Pancreas (tissue), 10 donors: ENCODE measurements at regions not wholly inside any gene's neighbourhood (a gene's known extent, or its start where the extent isn't known, plus 50 kb on each side); places are given as distances from the start of the nearest gene placed in this dataset.

Source experiments
- ATAC-seq, 4 donors: fragments of 200-7000 bp; cut with Tn5 transposase; one replicate each; pipeline versions ENCODE4 v1.8.0 to v1.9.1; 2020; ENCODE audit warnings: mild to moderate bottlenecking in 4 of 4, moderate library complexity in 4 of 4
- DNase-seq, 6 donors: peaks; one replicate each; pipeline ENCODE4 v3.0.0-alpha.2; 2020
- FAIRE-seq: peaks from 2 replicates; lab custom pipeline; 2012; peaks lifted over from hg19 to GRCh38; lab: Jason Lieb, UNC
- H3K27ac ChIP-seq, 4 donors: fragments of 200-600 bp; sonication (generic); 1 replicate in 3 of 4; 2 replicates in 1 of 4; pipeline versions ENCODE4 v1.5.0 to v1.8.0; 2020
- H3K27me3 ChIP-seq, 4 donors: fragments of 200-600 bp; one replicate each; pipeline ENCODE4 v1.8.0; 2021
- H3K36me3 ChIP-seq, 3 donors: fragments of 200-600 bp; sonication (generic) in 1 of 3; one replicate each; pipeline versions ENCODE4 v1.5.0 to v1.8.0; 2020 to 2021
- H3K4me1 ChIP-seq, 3 donors: fragments of 200-600 bp; one replicate each; pipeline ENCODE4 v1.8.0; 2021
- H3K4me3 ChIP-seq, 4 donors: fragments of 200-600 bp; sonication (generic) in 2 of 4; one replicate each; pipeline versions ENCODE4 v1.5.0 to v1.8.0; 2020 to 2021
- H3K9me3 ChIP-seq, 4 donors: fragments of 200-600 bp; one replicate each; pipeline ENCODE4 v1.8.0; 2021
- WGBS, 2 donors: extraction: QIAGEN DNeasy Blood & Tissue Kit; methylation state at CpG; one replicate each; pipeline ENCODE4 v1.1.7; 2013; 5-methylcytosine and 5-hydroxymethylcytosine counted together
- intact Hi-C, 3 donors: fragments of 100-400 bp; cut with DNase I; formaldehyde crosslinking; loops; one replicate each; pipeline versions ENCODE4 v1.11.1 to v1.14.2; 2022
- TF ChIP-seq, protein P1 (sequence below), 4 donors: fragments of 200-600 bp; sonication (generic) in 3 of 4; IDR thresholded peaks; one replicate each; pipeline versions ENCODE4 v1.5.0 to v1.8.0; 2021; ENCODE audit warnings: antibody characterized with exemption in 4 of 4
- donor health status: healthy with polysubstance abuse.
- donor health status: DM: no; HTN: no; CAD: no; lungs with moderate emphysema.
- donor health status: DM: no; HTN: no; CAD: no.
- donor health status: control.
- donor health status: control.
- donor health status: Bipolar disorder and iron deficiency.
- donor health status: DM: yes; HTN: yes; CAD: no.
- donor health status: DM: no; HTN: no; CAD: no.
- donor health status: DM: no; HTN: no; CAD: no.
- donor health status: DM: yes; HTN: yes; CAD: no.

DNA sequence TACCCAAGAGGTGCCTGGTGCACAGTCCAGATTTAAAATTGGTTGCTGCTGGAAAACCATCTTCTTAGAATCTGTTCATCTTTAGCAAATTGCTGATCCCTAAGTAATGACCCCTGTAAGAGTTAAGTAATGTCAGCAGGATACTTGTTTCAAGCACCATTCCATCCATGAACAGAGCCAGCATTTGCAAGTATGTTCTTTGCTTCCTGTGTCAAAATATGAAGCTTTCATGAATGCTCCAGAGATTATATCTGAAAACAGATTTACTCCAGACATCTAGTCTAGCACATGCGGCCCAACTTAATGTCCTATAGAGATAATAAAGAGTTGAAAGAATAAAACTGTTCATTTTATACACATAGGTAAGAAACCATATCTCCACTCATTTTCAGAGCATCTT lies 98.7 kb upstream of the ZNF438 start:
- FAIRE-seq (no peak), ATAC-seq (no peak), DNase-seq (no peak)
- WGBS, 2 donors, result 59 to 69% methylated on average over 1 of the region's 1 CpG
- Histone ChIP-seq H3K27me3 (no peaks in the 10 kb centered on the region), H3K36me3 (no peaks in the 10 kb centered on the region), H3K9me3 (no peaks in the 10 kb centered on the region), H3K4me1 (peaks cover 0 to 5% (median 0%) of the 10 kb centered on the region in 3 donors), H3K27ac (no peak overlapping the region), H3K4me3 (no peak overlapping the region)
- TF ChIP-seq, protein P1, sequence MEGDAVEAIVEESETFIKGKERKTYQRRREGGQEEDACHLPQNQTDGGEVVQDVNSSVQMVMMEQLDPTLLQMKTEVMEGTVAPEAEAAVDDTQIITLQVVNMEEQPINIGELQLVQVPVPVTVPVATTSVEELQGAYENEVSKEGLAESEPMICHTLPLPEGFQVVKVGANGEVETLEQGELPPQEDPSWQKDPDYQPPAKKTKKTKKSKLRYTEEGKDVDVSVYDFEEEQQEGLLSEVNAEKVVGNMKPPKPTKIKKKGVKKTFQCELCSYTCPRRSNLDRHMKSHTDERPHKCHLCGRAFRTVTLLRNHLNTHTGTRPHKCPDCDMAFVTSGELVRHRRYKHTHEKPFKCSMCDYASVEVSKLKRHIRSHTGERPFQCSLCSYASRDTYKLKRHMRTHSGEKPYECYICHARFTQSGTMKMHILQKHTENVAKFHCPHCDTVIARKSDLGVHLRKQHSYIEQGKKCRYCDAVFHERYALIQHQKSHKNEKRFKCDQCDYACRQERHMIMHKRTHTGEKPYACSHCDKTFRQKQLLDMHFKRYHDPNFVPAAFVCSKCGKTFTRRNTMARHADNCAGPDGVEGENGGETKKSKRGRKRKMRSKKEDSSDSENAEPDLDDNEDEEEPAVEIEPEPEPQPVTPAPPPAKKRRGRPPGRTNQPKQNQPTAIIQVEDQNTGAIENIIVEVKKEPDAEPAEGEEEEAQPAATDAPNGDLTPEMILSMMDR (IDR thresholded peaks at IDR 0.05), result no peak
- intact Hi-C loops, result no loop called here

DNA sequence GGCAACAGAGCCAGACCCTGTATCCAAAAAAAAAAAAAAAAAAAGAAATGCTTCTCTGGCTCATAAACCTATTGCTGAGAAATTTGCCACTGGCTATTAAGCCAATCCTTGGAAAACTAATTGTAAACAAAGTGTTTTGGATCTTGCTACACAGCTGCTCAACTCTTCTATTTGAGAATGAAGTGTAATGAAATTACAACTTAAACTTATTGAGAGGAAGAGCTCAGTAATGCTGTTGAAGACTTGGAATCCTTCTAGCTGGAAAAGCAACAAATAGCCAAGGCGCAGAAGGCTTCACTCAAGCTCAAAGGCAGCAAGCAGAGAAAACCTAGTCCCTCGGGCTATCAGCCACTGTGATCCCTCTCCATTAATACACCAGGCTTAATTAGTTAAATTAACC lies 99.6 kb upstream of the ZNF438 start:
- no peaks in the 10 kb centered on the region for H3K27me3 ChIP-seq
- peaks cover 0 to 5% (median 0%) of the 10 kb centered on the region in 3 donors for H3K4me1 ChIP-seq
- no peaks in the 10 kb centered on the region for H3K36me3 ChIP-seq
- no peak overlapping the region for H3K4me3 ChIP-seq
- FAIRE-seq, result no peak
- 89 to 99% methylated on average over 2 of the region's 2 CpGs for WGBS, 2 donors
- TF ChIP-seq, protein P1 (IDR thresholded peaks at IDR 0.05), result no peak
- H3K27ac ChIP-seq, result no peak overlapping the region
- no peak for ATAC-seq
- no peaks in the 10 kb centered on the region for H3K9me3 ChIP-seq
- no peak for DNase-seq
- intact Hi-C loops, result no loop called here

DNA sequence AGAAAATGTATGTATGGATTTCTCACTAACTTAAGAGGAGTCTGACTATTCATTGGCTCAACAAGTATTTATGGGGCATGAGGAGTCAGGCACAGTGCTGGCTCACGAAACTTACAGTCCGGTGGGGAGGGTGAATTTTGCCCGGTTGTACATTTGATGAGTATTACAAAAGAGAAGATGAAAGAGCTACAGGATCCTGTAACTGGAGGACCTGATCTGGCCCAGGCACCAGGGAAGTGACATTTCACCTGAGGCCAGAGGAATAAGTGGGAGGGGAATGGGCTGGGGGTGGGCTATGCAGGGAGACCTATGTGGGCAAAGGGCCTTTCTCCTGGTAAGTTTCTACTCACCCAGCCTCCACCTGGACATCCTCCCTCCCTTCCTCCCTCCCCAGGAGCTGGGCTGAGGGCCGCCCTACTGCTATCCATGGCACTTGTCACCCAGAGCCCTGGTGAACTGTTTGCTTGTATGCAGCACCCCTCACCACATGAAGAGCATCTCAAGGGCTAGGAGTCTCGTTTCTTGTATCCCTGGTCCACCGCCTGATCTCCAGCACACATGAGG lies 101.1 kb upstream of the ZNF438 start:
- Histone ChIP-seq H3K36me3 (no peaks in the 10 kb centered on the region), H3K4me1 (peaks cover 0 to 5% (median 0%) of the 10 kb centered on the region in 3 donors), H3K27ac (peak overlapping the region in 1 of 4 donors; percentile 75), H3K9me3 (no peaks in the 10 kb centered on the region), H3K27me3 (no peaks in the 10 kb centered on the region), H3K4me3 (no peak overlapping the region)
- FAIRE-seq (no peak), ATAC-seq (no peak), DNase-seq (no peak)
- 90 to 91% methylated on average over 6 of the region's 6 CpGs for WGBS, 2 donors
- intact Hi-C loops, result no loop called here
- TF ChIP-seq, protein P1 (IDR thresholded peaks at IDR 0.05), result no peak

DNA sequence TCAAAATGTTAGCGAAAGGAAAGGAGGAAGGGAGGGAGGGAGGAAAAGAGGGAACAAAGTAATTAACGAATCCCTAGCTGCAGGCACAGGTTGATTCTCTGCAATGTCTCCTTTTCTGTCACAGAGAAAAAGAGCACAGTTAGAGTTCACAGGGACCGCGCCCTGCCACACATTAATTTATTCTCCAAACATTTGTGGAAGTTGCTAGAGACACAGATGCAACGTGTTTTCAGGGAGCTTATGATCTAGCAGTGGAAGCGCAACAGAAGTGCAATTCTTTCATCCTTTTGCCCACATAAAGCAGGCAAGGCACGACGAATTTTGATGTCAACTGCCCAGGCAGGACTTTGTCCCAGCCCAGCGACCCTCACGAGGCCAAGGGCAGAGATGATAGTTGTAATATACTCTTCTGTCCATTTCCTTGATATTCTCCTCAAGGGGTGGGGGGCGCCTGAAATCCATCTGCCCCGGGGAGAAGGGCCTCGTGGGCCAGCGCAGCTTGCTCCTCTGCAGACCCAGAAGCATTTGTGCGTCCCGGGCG lies 101.7 kb upstream of the ZNF438 start:
- intact Hi-C loops, result no loop called here

More for the DNA sequence above, 101.7 kb upstream of the ZNF438 start:
- Histone ChIP-seq H3K9me3 (no peaks in the 10 kb centered on the region), H3K4me1 (peaks cover 0 to 5% (median 0%) of the 10 kb centered on the region in 3 donors), H3K27me3 (no peaks in the 10 kb centered on the region), H3K36me3 (no peaks in the 10 kb centered on the region), H3K4me3 (peak overlapping the region in 3 of 4 donors; percentile 27 to 51 (median 48)), H3K27ac (peak overlapping the region in 3 of 4 donors; percentile 59 to 82 (median 75))
- FAIRE-seq (no peak), DNase-seq (no peak), ATAC-seq (peak in 1 of 4 donors; percentile 15)
- WGBS, 2 donors, result 36 to 39% methylated on average over 17 of the region's 17 CpGs
- TF ChIP-seq, protein P1 (IDR thresholded peaks at IDR 0.05), result no peak
